HG03565 (cell line): ENCODE measurements at regions not wholly inside any gene's neighbourhood (a gene's known extent, or its start where the extent isn't known, plus 50 kb on each side); places are given as distances from the start of the nearest gene placed in this dataset.

ENCODE experiments used
- ATAC-seq: cut with Tn5 transposase; IDR thresholded peaks from one replicate; pipeline ENCODE4 v1.9.1; 2021; ENCODE audit warnings: mild to moderate bottlenecking, moderate library complexity; ENCODE audit not compliant: unreplicated experiment

GRCh38 chr9:91120200-91120599 lies 241.5 kb downstream of the AUH start:
- no peak for ATAC-seq

DNA sequence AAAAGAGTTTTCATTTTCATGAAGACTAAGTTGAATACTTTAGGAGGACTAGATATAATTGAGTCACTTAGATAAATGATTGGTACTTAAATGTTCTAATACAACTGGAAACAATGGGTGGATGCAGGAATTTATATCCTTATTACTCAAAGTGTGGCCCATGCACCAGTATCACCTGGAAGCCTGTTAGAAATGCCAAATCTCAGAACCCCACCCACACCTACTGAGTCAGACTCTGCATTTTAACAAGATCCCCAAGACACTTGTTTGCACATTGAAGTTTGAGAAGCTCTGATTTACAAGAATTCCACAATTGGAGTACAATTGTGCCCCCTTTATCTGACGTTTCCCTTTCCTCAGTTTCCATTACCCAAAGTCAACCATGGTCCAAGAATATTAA lies 239.0 kb downstream of the AUH start:
- ATAC-seq: no peak

DNA sequence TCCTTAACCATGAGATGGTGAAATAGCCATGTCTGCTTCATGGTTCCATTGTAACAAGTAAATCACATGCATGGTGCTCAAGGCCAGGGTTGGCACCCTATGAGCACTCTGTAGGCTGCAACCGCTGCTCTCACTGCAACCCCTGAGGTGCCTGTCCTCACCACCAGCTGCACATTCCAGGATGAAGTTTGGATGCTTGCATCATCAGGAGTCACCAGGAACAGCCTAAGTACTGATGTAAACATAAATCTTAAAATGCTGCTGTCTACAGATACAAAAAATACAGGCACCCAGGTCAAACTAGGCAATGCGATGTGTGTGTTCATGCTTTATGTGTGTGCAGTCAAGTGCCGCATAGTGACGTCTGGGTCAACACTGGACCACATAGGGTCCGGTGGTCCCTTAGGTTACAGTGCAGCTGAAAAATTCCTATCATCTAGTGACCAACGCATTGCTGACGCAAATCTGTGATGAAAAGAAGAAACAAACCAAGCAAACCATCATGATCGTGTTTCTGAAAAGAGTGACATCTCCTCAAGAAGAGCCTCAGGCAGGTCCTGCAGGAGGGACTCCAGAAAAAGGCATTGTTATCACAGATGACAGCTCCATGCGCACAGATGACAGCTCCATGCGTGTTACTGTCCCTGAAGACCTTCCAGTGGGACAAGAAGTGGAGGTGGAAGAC lies 234.8 kb downstream of the AUH start:
- no peak for ATAC-seq

- ATAC-seq: no peak
Observed at GRCh38 chr9:91127653-91128052, 234.1 kb downstream of the AUH start.

- no peak for ATAC-seq
Observed at GRCh38 chr9:91130796-91131318, 230.9 kb downstream of the AUH start.

DNA sequence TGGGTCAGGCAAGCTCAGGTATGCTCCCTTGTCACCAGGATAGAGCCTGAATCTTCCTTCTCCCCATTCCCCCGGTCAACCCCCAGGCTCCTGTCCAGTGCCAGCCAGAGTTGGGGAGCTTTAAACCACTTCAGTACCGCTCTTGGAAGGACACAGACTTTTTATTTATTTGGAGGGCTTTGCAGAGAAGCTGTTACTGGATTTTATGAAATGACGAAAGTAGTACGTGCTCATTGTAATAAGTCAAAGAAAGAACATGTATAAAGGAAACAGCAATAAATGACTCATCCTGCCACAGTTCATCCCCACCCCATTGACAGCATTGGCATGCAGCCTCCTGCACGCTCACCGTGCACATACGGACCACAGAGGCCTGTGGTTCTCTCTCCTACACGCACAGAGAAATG lies 230.3 kb downstream of the AUH start:
- peak; percentile 83 for ATAC-seq

DNA sequence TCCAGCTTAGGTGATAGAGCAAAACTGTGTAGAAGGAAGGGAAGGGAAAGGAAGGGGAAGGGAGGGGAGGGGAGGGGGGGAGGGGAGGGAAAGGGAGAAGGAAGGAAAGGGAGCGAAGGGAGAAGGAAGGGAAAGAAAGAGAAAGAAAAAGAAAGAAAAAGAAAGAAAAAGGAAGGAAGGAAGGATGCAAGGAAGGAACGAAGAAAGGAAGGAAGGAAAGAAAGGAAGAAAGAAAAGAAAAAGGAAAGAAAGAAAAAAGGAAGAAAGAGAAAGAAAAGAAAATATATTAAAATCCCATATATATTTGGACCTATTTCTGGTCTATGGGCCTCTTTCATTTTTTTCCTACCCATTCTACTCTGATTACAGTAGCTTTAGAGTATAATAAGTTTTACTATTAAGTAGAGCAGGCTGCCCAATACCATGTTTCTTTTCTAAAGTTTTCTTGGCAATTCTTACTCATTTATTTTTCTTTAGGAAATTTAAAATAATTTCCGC lies 229.1 kb downstream of the AUH start:
- ATAC-seq: no peak

DNA sequence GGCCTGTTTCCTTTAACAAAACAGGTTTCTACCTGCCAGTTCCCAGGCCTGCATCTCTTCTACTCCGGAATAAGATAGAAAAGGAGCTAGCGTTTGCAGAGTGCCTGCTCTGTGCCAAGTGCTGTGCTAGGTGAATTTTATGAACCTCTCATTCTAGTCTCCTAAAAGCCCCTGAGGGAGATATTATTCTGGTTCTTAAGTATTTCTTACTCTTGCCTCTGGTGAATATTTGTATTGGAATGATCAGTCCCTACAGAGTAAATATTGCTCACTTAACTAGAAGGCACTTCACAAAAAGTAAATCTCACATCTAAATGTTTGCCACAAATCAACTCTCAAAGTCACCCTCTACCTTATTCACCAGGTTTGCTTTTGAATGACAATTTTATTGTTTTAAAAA lies 227.1 kb downstream of the AUH start:
- no peak for ATAC-seq

DNA sequence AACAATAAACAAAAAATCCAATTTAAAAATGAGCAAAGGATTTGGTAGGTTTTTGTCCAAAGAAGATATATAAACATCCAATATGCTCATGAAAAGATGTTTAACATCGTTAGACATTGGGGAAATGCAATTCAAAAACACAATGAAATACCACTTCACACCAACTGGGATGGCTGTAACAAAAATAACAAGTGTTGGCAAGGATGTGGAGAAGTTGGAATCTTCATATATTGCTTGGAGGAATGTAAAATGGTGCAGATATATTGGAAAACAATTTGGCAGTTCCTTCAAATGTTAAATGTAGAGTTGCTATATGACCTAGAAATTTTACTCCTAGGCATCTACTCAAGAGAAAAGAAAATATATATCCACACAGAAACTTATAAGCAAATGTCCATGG lies 224.3 kb downstream of the AUH start:
- no peak for ATAC-seq

GRCh38 chr9:91138760-91139159 lies 223.0 kb downstream of the AUH start:
- ATAC-seq: no peak

DNA sequence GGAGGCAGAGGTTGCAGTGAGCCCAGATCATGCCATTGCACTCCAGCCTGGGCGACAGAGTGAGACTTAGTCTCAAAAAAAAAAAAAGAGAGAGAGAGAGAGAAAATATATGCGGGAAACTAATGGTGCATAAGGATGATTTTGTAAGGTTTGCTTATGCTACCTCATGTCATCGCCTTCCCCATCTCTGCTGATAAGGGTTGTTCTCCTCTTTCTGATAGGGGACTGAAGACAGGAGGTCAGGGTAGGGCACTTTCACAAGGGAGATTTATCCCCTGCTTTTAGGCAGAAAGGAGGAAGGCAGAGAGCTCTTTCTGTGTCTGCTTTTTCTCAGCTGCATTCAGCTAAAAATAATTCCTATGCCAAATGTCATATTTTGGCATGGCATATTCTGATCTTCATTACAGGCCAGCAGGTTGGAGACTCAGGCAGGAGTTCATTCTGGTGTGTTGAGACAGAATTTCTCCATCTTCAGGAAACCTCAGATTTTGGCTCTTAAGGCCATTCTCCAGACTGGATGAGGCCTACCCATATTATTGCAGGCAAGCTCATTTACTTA lies 220.2 kb downstream of the AUH start:
- no peak for ATAC-seq

GRCh38 chr9:91143162-91143561 lies 218.6 kb downstream of the AUH start:
- ATAC-seq: no peak

DNA sequence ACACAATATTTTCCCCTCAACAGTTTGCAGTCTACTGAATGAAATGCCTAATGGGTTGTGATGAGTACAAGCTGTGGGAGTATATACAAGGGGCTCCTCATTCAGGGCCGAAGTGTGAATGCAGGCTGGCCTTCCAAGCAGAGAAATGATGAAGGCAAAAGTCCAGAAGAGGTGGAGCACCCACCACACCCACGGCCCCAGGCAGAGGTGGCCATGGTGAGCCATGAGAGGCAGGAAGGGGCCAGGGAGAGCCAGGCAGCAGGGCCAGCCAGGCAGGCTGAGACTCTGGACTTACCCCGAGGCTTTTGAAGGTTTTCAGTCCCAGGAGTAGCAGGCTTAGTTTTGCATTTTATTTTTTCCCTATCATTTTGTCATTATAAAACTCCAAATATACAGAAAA lies 218.1 kb downstream of the AUH start:
- ATAC-seq: no peak

DNA sequence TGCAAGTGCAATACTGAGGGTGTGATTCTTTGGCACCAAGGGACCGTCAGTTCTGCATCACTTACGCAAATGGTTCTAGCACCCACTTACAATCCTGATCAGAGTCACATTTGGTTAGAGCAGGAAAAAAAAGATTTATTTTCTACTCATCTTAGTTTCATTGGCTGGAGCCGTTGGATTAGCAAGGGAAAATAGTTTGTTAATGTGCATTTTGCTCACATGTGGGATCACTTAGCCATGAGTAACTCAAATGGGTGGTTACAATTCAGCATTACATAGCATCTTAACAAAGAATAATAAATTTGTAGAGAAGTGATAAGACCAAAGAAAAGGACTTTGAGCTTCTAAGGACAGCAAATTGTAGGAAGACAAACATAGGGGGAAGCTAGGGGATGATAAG lies 216.9 kb downstream of the AUH start:
- ATAC-seq: no peak

DNA sequence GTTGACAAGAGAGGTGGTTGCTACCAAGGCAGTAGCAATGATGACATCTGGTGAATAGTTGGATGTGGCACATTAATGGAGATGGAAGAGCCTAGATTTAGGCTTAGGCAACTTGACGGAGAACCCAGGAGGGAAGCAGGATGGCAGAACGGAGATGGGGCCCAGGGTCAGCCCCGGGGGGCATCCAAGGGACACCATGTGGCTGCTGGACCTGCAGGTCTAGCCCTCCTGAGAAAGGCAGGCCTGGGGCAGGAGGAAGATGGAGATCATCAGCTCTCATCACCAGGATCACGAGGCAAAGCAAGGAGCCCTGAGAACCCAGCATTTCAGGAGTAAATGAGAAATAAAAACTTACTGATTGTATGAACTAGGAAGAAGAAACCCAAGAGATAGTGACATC lies 216.2 kb downstream of the AUH start:
- ATAC-seq: no peak

DNA sequence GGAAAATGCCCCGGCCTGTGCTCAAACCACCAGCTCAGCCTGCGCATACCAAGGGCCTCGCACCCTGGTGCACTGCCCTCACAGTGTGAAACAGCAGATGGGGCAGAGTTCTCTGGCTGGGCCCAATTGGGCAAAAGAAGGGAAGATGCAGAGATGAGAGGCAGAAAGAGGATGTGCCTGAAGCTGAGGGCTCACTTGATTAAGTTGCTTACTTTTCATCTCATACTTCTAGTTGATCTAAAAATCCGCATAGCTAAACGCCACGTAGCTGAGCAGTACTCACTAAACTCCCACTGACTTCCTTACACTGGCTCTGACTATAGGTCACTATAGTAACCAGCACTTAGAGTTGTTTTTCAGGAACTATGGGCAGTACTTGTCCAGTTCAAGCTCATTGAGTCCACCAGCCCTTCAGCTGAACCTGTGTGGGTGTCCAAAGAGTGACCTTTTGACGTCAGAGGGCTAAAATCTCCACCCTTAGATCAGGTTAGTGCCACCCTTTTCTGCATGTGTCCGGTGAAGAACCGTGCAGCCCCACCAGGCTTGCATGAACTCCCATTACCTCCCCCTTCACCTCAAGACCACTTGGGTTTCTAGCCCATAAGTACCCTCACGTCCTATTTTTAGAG lies 215.2 kb downstream of the AUH start:
- ATAC-seq: no peak

GRCh38 chr9:91147079-91147708 lies 214.5 kb downstream of the AUH start:
- no peak for ATAC-seq

DNA sequence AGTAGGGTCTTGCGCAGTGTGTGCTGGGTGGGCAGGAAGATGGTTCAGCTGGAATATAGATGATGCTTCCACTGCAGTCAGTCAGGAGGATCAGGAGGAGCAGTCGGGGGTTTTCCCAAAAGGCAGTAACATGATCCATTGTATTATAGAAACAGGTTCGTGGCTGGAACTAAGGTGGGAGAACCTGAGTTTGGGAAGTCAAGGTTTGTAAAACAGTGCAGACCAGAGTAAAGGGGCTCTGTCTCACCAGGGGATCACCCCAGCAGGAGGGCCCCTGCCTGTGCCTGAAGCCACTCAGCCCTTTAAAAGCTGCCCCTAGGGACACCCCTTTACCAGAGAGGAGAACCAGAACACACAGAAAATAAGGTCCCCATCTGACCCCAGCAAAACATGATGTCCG lies 213.4 kb downstream of the AUH start:
- ATAC-seq: no peak

GRCh38 chr9:91150273-91150997 lies 211.3 kb downstream of the AUH start:
- no peak for ATAC-seq

GRCh38 chr9:91150998-91151717 lies 210.6 kb downstream of the AUH start:
- peak; percentile 73 for ATAC-seq
